WTC11 (cell line): ENCODE measurements at regions not wholly inside any gene's neighbourhood (a gene's known extent, or its start where the extent isn't known, plus 50 kb on each side); places are given as distances from the start of the nearest gene placed in this dataset.

Experiments used
- JUN ChIP-seq: sonication (generic); formaldehyde crosslinking; IDR thresholded peaks from 2 replicates; pipeline ENCODE4 v1.8.0; 2023; ENCODE audit warnings: mild to moderate bottlenecking, missing genetic modification reagents
- KAT7 ChIP-seq: sonication (generic); formaldehyde crosslinking; IDR thresholded peaks from 2 replicates; pipeline ENCODE4 v1.8.1; 2023; ENCODE audit warnings: missing genetic modification reagents, mild to moderate bottlenecking, borderline replicate concordance
- NR3C1 ChIP-seq: sonication (generic); formaldehyde crosslinking; conservative IDR thresholded peaks from 2 replicates; pipeline ENCODE4 v1.8.1; 2023; ENCODE audit warnings: low read depth, mild to moderate bottlenecking, missing genetic modification reagents
- TP53 ChIP-seq: sonication (generic); formaldehyde crosslinking; IDR thresholded peaks from 2 replicates; pipeline ENCODE4 v1.8.1; 2023; ENCODE audit warnings: mild to moderate bottlenecking, missing genetic modification reagents
- TF ChIP-seq, protein P1 (sequence below): fragments of 200-600 bp; IDR thresholded peaks from 2 replicates; pipeline ENCODE4 v1.8.0; 2022; ENCODE audit warnings: antibody characterized with exemption
- TF ChIP-seq, protein P2 (sequence below): fragments of 250-450 bp; sonication (Bioruptor Pico); IDR thresholded peaks from 2 replicates; pipeline ENCODE4 v1.9.0; 2021; ENCODE audit warnings: moderate library complexity, mild to moderate bottlenecking, inconsistent platforms, borderline replicate concordance
- TF ChIP-seq, protein P3 (sequence below): sonication (generic); formaldehyde crosslinking; IDR thresholded peaks from 2 replicates; pipeline ENCODE4 v1.8.0; 2022; ENCODE audit warnings: mild to moderate bottlenecking, missing genetic modification reagents
- TF ChIP-seq, protein P4 (sequence below): sonication (generic); formaldehyde crosslinking; IDR thresholded peaks from 2 replicates; pipeline ENCODE4 v1.8.1; 2022; ENCODE audit warnings: missing genetic modification reagents, borderline replicate concordance

DNA sequence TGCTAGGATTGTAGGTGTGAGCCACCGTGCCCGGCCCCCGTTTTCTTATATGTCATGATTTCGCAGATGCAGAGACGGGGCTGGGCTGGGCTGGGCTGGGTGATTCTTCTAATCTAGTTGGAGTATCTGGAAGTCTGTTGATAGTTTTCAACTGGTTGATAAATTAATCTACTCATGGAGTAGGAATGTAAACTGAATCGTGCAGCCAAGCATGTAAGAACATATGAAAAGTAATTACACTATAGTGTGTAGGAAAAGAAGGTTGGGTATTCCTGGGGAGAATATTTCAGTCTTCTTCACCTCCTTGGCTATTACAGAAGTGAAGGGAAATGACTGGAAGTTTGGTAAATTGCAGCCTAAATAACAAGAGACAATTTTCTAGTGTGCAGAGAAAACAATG lies 82.6 kb upstream of the MAGI1 start:
- TF ChIP-seq, protein P1, sequence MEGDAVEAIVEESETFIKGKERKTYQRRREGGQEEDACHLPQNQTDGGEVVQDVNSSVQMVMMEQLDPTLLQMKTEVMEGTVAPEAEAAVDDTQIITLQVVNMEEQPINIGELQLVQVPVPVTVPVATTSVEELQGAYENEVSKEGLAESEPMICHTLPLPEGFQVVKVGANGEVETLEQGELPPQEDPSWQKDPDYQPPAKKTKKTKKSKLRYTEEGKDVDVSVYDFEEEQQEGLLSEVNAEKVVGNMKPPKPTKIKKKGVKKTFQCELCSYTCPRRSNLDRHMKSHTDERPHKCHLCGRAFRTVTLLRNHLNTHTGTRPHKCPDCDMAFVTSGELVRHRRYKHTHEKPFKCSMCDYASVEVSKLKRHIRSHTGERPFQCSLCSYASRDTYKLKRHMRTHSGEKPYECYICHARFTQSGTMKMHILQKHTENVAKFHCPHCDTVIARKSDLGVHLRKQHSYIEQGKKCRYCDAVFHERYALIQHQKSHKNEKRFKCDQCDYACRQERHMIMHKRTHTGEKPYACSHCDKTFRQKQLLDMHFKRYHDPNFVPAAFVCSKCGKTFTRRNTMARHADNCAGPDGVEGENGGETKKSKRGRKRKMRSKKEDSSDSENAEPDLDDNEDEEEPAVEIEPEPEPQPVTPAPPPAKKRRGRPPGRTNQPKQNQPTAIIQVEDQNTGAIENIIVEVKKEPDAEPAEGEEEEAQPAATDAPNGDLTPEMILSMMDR: no peak
- no peak for TF ChIP-seq JUN (CRISPR knock-in tag)
- no peak for TF ChIP-seq TP53 (CRISPR knock-in tag)
- no peak for TF ChIP-seq KAT7
- TF ChIP-seq, protein P2, sequence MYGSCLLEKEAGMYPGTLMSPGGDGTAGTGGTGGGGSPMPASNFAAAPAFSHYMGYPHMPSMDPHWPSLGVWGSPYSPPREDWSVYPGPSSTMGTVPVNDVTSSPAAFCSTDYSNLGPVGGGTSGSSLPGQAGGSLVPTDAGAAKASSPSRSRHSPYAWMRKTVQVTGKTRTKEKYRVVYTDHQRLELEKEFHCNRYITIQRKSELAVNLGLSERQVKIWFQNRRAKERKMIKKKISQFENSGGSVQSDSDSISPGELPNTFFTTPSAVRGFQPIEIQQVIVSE (CRISPR knock-in tag): no peak
- TF ChIP-seq, protein P3, sequence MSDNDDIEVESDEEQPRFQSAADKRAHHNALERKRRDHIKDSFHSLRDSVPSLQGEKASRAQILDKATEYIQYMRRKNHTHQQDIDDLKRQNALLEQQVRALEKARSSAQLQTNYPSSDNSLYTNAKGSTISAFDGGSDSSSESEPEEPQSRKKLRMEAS: no peak
- TF ChIP-seq, protein P4, sequence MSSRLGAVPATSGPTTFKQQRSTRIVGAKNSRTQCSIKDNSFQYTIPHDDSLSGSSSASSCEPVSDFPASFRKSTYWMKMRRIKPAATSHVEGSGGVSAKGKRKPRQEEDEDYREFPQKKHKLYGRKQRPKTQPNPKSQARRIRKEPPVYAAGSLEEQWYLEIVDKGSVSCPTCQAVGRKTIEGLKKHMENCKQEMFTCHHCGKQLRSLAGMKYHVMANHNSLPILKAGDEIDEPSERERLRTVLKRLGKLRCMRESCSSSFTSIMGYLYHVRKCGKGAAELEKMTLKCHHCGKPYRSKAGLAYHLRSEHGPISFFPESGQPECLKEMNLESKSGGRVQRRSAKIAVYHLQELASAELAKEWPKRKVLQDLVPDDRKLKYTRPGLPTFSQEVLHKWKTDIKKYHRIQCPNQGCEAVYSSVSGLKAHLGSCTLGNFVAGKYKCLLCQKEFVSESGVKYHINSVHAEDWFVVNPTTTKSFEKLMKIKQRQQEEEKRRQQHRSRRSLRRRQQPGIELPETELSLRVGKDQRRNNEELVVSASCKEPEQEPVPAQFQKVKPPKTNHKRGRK (CRISPR knock-in tag): no peak
- TF ChIP-seq NR3C1 (CRISPR knock-in tag): no peak
